GM19035 (cell line): ENCODE measurements at regions not wholly inside any gene's neighbourhood (a gene's known extent, or its start where the extent isn't known, plus 50 kb on each side); places are given as distances from the start of the nearest gene placed in this dataset.
"Not testable (repeated sequence)": the region's sequence is repeated elsewhere in the genome, so short reads cannot be mapped to it uniquely, and the experiment has no call there.

ENCODE experiments used
- ATAC-seq: cut with Tn5 transposase; IDR thresholded peaks from one replicate; pipeline ENCODE4 v1.9.1; 2021; ENCODE audit not compliant: unreplicated experiment

- ATAC-seq = no peak
Measured at GRCh38 chr5:42074353-42074752, 149.3 kb downstream of the FBXO4 start.

DNA sequence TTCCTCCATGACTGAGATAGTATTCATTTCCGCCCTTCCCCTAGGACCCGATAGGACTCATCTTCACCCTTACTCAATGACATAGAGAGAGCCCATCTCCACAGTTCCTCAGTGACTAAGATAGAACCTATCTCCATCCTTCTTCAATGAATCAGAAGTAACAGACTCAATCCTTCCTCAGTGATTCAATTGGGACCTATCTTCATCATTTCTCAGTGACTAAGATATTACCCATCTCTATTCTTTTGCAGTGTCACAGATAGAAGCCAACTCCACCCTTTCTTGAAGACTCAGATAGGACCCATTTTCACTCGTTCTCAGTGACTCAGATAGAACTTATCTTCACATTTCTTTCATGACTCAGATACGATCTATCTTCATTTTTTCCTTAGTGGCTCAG, 164.6 kb downstream of the FBXO4 start:
- no peak for ATAC-seq

DNA sequence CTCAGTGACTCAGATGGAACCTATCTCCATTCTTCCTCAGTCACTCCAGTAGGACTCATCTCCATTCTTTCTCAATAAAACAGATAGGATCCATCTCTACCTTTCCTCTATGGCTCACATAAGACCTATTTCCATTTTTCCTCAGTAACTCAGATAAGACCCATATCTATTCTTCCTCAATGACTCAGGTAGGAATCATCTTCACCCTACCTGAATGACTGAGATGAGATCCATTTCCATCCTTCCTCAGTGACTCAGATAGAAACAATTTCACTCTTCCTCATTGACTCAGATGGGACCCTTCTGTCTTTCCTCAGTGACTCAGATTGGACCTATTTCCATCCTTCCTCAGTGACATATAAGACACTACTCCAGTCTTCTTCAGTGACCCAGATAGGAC, 165.1 kb downstream of the FBXO4 start:
- no peak for ATAC-seq

DNA sequence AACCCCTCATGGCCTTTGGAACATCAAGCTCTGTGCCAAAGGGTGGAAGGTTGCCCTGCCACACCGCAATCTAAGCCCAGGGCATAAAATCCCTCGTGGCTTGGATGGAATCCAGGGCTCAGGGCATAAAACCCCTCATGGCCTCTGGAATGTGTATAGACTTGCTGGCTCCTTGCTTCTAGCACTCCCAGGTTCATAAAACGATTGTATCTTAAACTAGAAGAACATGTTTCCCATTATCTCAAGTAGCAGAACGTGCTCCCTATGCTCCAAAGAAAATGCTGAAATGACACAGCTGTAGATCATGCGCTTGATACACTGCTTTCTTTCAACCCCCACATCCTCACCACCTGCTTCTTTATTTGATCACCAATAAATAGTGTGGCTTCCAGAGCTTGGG, 174.8 kb downstream of the FBXO4 start:
- ATAC-seq = not testable (repeated sequence)

GRCh38 chr5:42108468-42108867, 183.4 kb downstream of the FBXO4 start:
- ATAC-seq = no peak

DNA sequence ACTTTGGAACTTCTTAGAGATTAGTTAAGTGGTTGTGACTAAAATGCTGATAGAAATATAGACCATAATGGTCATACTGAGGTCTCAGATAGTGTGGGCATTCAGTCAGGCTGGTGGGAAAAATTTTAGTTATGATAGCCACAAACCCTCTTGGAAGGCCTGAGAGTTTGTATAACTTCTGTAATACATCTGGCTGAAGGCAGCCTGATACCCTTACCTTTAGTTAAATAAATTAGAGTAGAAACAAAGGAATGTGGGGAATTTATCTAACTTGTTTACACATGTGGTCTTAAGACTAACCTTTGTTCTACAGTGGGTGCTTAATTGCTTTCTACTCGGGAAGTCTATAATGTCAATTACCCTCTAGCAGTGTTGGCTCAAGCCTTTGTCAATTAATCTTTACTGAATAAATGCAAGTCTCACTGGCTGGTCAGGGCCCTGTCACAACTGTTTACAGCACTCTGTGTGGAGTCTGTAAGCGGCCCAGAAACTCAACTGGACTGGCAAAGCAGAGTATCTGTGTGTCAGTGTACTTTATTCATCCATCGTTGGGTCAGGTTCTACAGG, 184.0 kb downstream of the FBXO4 start:
- ATAC-seq = no peak

GRCh38 chr5:42115721-42116120, 190.6 kb downstream of the FBXO4 start:
- ATAC-seq = not testable (repeated sequence)

DNA sequence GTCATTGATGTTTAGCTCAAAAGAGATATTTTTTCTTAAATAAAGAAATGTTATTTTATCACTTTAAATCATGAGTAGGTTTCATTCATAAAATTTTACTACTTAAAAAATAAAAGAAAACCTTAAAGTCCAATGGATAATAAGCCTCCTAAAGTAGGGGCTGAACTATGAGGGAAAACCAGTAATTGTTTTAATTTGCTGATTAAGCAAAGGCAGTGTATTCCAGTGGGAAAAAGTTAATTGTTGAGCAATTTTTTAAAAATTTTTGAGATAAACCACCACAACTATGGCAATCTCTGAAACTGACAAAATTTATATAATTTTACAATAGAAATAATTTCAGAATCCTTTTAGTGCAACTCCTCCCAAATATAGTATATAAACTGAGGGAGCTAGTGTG, 195.0 kb downstream of the FBXO4 start:
- ATAC-seq = no peak

- no peak for ATAC-seq
Measured at GRCh38 chr5:42121401-42121800, 196.3 kb downstream of the FBXO4 start.

DNA sequence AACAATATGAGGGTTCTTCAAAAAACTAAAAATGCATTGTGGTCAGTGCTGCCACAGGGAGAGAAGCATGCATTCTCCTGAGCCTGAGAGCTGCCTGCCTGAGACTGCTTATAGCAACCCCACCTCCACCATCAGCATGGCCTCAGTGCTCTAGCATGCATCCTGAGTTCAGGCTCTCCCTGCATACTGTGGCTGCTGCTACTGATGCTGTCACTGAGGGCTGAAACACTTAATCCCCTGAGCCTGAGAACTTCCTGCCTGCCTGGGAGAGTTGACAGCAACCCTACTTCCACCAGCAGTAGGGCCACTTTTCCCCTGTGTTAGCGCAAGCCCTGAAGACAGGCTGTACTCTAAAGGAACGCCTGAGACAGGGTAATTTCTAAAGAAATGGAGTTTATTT, 206.0 kb downstream of the FBXO4 start:
- ATAC-seq = no peak

DNA sequence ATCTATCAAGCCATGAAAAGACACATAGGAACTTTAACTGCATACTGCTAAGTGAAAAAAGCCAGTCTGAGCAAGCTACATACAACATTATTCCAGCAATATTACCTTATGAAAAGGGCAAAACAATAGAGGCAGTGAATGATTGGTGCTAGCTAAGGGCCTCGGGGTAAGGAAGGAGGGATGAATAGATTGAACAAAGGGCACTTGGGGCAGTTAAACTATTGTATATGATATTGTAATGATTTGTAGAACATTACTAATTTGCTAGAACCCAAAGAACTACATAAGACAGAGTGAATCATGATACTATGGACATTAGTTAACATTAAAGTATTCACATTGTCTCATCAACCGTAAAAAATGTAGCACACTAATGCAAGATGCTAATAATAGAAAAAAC, 218.3 kb downstream of the FBXO4 start:
- no peak for ATAC-seq

GRCh38 chr5:42148813-42149212, 223.7 kb downstream of the FBXO4 start:
- no peak for ATAC-seq

DNA sequence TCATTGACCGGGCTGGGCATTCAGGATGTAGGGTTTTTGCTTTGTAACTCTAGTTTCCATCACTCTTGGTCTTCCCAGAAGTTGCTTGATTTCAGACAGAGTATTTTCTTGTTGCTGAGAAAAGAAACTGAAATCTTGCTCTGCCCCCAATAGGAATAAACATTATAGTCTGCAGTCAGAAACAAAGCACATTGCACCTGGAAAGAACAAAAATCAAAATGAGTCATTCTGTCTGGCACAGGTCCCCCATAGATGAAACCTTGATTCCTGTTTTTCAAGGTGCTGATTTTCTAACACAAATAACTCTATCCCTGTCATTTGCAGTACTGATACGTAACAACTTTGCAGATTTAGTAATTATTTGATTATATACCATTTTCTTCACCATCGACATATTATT, 232.1 kb downstream of the FBXO4 start:
- no peak for ATAC-seq

- no peak for ATAC-seq
Measured at GRCh38 chr5:42163083-42163482, 238.0 kb downstream of the FBXO4 start.

DNA sequence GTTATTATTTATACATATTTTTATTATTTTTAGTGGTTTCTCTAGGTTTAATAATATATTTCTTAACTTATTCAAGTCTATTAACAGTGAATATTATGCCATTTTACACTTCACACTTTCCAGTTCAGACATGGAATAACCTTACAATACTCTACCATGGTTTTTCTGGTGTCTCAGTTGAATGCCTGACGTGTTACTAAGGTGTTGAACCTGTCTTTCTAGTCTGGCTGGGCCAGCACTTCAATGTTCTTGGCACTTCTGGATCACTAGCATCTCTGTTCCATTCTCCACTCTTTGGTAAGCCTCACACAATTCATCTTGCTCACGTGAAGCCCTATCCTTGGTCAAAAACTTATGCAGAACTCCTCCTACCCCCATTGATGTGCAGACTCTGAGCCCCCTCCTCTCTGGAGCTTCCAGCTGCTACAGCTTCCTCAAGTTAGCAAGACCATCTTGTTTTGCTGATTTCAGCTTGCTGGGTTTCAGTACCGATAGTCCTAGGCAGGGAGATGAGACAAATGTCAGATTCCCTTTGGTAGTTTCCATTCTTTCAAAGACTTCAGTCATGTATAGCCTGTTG, 243.1 kb downstream of the FBXO4 start:
- ATAC-seq = no peak

DNA sequence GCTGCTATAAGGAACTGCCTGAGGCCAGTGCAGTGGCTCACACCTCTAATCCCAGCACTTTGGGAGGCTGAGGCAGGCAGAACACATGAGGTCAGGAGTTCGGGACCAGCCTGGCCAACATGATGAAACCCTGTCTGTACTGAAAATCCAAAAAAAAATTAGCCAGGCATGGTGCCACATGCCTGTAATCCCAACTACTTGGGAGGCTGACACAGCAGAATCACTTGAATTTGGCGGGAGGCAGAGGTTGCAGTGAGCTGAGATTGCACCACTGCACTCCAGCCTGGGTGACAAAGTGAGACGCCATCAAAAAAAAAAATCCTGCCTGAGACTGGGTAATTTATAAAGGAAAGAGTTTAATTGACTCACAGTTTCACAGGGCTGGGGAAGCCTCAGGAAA, 247.1 kb upstream of the GHR start:
- not testable (repeated sequence) for ATAC-seq

- ATAC-seq = not testable (repeated sequence)
Measured at GRCh38 chr5:42179843-42180242, 243.4 kb upstream of the GHR start.

- ATAC-seq = no peak
Measured at GRCh38 chr5:42216904-42217303, 206.3 kb upstream of the GHR start.

DNA sequence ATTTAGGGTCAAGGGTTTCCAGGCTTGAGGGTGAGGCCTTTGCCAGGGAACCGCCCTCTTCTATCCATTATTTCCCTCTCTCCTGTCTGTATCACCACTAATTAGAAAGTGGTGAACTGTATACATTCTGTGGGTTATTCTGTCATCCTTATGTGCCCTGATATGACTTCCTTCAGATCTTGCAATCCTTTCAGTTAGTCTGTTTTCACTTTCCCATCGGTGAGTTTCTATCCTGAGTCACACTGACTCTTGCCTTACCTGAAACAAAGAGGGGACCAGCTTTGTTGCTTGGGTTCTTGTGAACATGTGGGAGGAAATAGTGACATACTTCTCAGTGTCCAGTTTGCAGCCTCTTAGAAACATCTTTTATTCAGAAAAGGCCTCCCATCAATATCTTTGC, 205.4 kb upstream of the GHR start:
- no peak for ATAC-seq

DNA sequence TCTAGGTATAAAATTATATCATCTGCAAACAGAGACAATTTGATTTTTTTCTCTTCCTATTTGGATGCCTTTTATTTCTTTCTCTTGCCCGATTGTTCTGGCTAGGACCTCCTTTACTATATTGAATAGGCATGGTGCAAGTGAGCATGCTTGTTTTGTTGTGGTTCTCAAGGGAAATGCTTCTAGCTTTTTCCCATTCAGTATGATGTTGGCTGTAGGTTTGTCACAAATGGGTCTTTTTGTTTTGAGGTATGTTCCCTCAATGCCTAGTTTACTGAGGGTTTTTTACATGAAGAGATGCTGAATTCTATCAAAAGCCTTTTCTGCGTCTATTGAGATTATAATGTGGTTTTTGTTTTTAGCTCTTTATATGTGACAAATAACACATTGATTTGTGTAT, 198.2 kb upstream of the GHR start:
- no peak for ATAC-seq

DNA sequence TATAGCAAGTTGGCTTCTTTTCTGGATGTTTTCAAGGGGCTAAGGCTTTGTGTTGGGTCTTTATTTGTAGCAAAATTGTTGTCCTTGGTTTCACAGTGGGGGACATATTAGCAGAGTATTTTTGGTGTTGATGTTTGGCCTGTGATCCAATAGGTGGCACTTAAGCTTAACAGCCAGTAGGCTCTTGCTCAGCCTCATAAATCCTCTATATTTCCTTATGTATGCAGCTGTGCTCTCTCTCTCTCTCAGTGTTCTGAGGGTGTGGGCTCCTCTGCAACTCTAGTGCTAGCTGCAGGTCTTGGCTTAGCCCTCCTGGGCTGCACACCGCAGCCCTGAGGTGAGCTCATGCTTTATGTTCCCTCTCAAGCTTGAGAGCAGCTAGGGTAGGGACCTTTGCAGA, 195.0 kb upstream of the GHR start:
- no peak for ATAC-seq

GRCh38 chr5:42230839-42231238, 192.4 kb upstream of the GHR start:
- no peak for ATAC-seq

DNA sequence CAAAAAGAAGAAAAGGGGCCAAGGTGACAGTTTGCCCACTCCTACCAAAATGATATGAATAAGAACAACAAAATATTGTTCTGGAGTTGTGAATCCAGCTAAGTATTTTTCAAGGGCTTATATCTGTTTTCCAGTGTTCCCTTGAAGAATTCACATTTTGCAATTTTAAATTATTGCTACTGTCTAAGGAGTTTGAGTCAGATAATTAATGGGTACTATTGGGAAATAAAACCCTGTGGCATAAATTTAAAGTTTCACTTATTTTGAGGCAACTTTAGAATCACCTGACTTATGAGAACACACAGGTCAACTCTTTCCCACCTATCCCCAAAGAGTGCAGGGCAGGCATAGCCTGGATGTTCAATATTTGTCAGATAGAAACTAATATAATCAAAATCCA, 188.0 kb upstream of the GHR start:
- ATAC-seq = no peak
